ENCODE measurements at regions not wholly inside any gene's neighbourhood (a gene's known extent, or its start where the extent isn't known, plus 50 kb on each side); places are given as distances from the start of the nearest gene placed in this dataset.

GRCh38 chr5:33311893-33312292 lies 128.9 kb upstream of the TARS1 start:
- no peaks in the 10 kb centered on the region for H3K27me3 ChIP-seq (ENCODE audit: control insufficient read depth, low read length)
- H3K4me3 ChIP-seq (ENCODE audit: low read length) = no peak overlapping the region
- no peaks in the 10 kb centered on the region for H3F3A ChIP-seq (ENCODE audit: control insufficient read depth, insufficient read depth)
- no peaks in the 10 kb centered on the region for H3K9me3 ChIP-seq (ENCODE audit: control insufficient read depth, insufficient read depth, low read length)
- no peaks in the 10 kb centered on the region for H3K79me2 ChIP-seq (ENCODE audit: control insufficient read depth, low read length)
- TF ChIP-seq, protein P1, sequence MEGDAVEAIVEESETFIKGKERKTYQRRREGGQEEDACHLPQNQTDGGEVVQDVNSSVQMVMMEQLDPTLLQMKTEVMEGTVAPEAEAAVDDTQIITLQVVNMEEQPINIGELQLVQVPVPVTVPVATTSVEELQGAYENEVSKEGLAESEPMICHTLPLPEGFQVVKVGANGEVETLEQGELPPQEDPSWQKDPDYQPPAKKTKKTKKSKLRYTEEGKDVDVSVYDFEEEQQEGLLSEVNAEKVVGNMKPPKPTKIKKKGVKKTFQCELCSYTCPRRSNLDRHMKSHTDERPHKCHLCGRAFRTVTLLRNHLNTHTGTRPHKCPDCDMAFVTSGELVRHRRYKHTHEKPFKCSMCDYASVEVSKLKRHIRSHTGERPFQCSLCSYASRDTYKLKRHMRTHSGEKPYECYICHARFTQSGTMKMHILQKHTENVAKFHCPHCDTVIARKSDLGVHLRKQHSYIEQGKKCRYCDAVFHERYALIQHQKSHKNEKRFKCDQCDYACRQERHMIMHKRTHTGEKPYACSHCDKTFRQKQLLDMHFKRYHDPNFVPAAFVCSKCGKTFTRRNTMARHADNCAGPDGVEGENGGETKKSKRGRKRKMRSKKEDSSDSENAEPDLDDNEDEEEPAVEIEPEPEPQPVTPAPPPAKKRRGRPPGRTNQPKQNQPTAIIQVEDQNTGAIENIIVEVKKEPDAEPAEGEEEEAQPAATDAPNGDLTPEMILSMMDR (IDR thresholded peaks at IDR 0.05; ENCODE audit: low read depth, low read length, poor library complexity, severe bottlenecking) = no peak
- no peak for TF ChIP-seq EZH2phosphoT487 (IDR thresholded peaks at IDR 0.05; ENCODE audit: borderline replicate concordance, low read length)
- no peaks in the 10 kb centered on the region for H3K9me2 ChIP-seq (replicated peaks; ENCODE audit: control insufficient read depth, low read length)
- no peaks in the 10 kb centered on the region for H3K4me1 ChIP-seq (ENCODE audit: control insufficient read depth, low read length)
- no peaks in the 10 kb centered on the region for H3K36me3 ChIP-seq (ENCODE audit: control insufficient read depth, low read length)
- no peak overlapping the region for H3K4me2 ChIP-seq (ENCODE audit: low read length)
- no peak overlapping the region for H3K27ac ChIP-seq (ENCODE audit: low read depth, low read length)
- H4K20me1 ChIP-seq (ENCODE audit: control insufficient read depth, insufficient read depth, low read depth, low read length) = no peaks in the 10 kb centered on the region

- H3F3A ChIP-seq (ENCODE audit: control insufficient read depth, insufficient read depth) = no peaks in the 10 kb centered on the region
Observed at GRCh38 chr5:33312571-33313549, 127.9 kb upstream of the TARS1 start.

DNA sequence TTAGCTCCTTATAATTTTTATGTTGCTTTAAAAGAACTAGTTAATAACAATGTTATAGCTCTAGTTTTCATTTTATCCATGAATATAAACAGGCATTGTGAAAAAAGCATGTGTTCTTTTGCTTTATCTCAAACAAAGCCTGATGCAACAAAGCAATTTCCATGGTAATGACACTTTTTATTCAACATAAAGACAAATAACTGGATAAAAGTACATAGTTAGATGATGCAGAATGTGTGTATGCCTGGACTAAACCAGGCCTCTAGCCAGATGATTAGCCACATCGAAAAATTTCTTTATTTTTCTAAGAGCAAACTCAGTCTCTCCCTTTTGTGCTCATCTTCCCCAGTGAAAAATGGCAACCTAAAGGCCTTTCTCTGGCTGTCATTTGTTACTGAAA lies 125.6 kb upstream of the TARS1 start:
- no peaks in the 10 kb centered on the region for H3K27me3 ChIP-seq (ENCODE audit: control insufficient read depth, low read length)
- no peak overlapping the region for H3K27ac ChIP-seq (ENCODE audit: low read depth, low read length)
- no peaks in the 10 kb centered on the region for H3K9me2 ChIP-seq (replicated peaks; ENCODE audit: control insufficient read depth, low read length)
- H3K9me3 ChIP-seq (ENCODE audit: control insufficient read depth, insufficient read depth, low read length) = no peaks in the 10 kb centered on the region
- no peak overlapping the region for H3K4me3 ChIP-seq (ENCODE audit: low read length)
- no peaks in the 10 kb centered on the region for H3K4me1 ChIP-seq (ENCODE audit: control insufficient read depth, low read length)
- no peaks in the 10 kb centered on the region for H3K36me3 ChIP-seq (ENCODE audit: control insufficient read depth, low read length)
- H4K20me1 ChIP-seq (ENCODE audit: control insufficient read depth, insufficient read depth, low read depth, low read length) = no peaks in the 10 kb centered on the region
- no peak overlapping the region for H3K4me2 ChIP-seq (ENCODE audit: low read length)
- TF ChIP-seq, protein P1 (IDR thresholded peaks at IDR 0.05; ENCODE audit: low read depth, low read length, poor library complexity, severe bottlenecking) = no peak
- TF ChIP-seq EZH2phosphoT487 (IDR thresholded peaks at IDR 0.05; ENCODE audit: borderline replicate concordance, low read length) = no peak
- H3K79me2 ChIP-seq (ENCODE audit: control insufficient read depth, low read length) = no peaks in the 10 kb centered on the region
- H3F3A ChIP-seq (ENCODE audit: control insufficient read depth, insufficient read depth) = no peaks in the 10 kb centered on the region

More at GRCh38 chr5:33312571-33313549, 127.9 kb upstream of the TARS1 start:
- H3K27me3 ChIP-seq (ENCODE audit: control insufficient read depth, low read length) = no peaks in the 10 kb centered on the region
- H3K27ac ChIP-seq (ENCODE audit: low read depth, low read length) = no peak overlapping the region
- TF ChIP-seq EZH2phosphoT487 (IDR thresholded peaks at IDR 0.05; ENCODE audit: borderline replicate concordance, low read length) = no peak
- TF ChIP-seq, protein P1 (IDR thresholded peaks at IDR 0.05; ENCODE audit: low read depth, low read length, poor library complexity, severe bottlenecking) = no peak
- H3K4me2 ChIP-seq (ENCODE audit: low read length) = no peak overlapping the region
- H3K9me2 ChIP-seq (replicated peaks; ENCODE audit: control insufficient read depth, low read length) = no peaks in the 10 kb centered on the region
- no peak overlapping the region for H3K4me3 ChIP-seq (ENCODE audit: low read length)
- H3K9me3 ChIP-seq (ENCODE audit: control insufficient read depth, insufficient read depth, low read length) = no peaks in the 10 kb centered on the region
- no peaks in the 10 kb centered on the region for H3K4me1 ChIP-seq (ENCODE audit: control insufficient read depth, low read length)
- H4K20me1 ChIP-seq (ENCODE audit: control insufficient read depth, insufficient read depth, low read depth, low read length) = no peaks in the 10 kb centered on the region
- H3K36me3 ChIP-seq (ENCODE audit: control insufficient read depth, low read length) = no peaks in the 10 kb centered on the region
- no peaks in the 10 kb centered on the region for H3K79me2 ChIP-seq (ENCODE audit: control insufficient read depth, low read length)

Data from DOHH2 (cell line).